GM20000 (cell line): ENCODE measurements at regions not wholly inside any gene's neighbourhood (a gene's known extent, or its start where the extent isn't known, plus 50 kb on each side); places are given as distances from the start of the nearest gene placed in this dataset.

ENCODE experiments used
- DNase-seq: peaks from one replicate; pipeline ENCODE4 v3.0.0; 2012; ENCODE audit warnings: low spot score
- TF ChIP-seq, protein P1 (sequence below): IDR thresholded peaks from 2 replicates; pipeline ENCODE4 v1.5.1; 2012; ENCODE audit warnings: mild to moderate bottlenecking, control low read depth; ENCODE audit errors: extremely low read depth, missing control alignments

DNA sequence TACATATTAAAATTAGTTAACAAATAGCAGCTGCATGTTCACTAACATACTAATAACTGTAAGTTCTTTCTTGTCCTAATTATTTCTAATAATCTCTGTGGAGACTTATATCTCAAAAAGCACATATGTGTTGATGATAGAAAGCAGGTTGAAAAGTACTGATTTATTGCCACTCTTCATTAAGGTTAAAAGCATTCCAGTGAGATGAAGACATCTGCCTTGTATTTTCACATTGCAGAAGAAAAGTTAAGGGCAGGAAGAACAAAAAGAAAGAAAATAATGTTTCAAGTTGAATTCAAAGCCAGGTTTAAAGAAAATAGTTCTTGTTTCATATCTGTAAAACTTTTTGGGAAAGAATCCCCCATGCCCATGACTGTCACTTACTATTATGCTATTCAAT, 429.9 kb downstream of the MTX2 start:
- TF ChIP-seq, protein P1, sequence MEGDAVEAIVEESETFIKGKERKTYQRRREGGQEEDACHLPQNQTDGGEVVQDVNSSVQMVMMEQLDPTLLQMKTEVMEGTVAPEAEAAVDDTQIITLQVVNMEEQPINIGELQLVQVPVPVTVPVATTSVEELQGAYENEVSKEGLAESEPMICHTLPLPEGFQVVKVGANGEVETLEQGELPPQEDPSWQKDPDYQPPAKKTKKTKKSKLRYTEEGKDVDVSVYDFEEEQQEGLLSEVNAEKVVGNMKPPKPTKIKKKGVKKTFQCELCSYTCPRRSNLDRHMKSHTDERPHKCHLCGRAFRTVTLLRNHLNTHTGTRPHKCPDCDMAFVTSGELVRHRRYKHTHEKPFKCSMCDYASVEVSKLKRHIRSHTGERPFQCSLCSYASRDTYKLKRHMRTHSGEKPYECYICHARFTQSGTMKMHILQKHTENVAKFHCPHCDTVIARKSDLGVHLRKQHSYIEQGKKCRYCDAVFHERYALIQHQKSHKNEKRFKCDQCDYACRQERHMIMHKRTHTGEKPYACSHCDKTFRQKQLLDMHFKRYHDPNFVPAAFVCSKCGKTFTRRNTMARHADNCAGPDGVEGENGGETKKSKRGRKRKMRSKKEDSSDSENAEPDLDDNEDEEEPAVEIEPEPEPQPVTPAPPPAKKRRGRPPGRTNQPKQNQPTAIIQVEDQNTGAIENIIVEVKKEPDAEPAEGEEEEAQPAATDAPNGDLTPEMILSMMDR = no peak
- DNase-seq = no peak

DNA sequence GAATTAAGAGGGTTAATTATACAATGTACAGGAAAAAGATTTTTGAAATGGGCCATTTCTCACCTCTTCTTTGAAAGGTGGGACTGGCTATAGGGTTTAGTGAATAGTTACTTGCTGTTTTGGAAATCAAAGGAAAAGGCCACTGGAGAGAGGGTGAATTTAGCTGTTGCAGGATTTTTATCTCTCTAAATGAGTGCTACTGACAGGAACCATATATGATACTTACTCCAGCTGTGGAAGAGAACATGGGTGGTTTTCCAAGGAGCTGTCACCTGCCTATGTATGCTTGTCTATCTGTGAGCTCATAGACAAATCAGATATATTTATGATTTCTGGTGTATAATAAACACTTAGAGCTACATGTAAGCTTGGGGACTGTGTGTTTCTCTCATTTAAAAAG, 430.4 kb downstream of the MTX2 start:
- no peak for DNase-seq
- TF ChIP-seq, protein P1 = no peak

DNA sequence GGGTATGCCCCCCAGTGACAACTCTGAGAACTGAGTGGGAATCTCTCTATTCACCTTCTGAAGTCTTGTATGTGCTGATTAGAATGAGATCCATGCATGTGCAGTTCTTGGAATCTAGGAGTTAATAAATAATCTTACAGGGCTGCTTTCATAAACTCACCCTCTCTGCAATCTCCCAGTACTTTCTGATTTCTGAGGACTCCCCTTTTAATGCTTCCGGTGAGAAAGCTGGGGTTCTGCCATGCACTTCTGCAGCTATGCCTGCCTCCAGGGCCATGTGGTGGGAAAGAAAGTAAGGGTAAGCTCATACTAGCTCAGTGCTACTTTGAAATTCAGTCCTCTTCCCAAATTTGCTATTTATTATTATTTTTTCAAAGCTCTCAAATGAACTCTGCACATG, 432.9 kb downstream of the MTX2 start:
- TF ChIP-seq, protein P1 = no peak
- DNase-seq = no peak

DNA sequence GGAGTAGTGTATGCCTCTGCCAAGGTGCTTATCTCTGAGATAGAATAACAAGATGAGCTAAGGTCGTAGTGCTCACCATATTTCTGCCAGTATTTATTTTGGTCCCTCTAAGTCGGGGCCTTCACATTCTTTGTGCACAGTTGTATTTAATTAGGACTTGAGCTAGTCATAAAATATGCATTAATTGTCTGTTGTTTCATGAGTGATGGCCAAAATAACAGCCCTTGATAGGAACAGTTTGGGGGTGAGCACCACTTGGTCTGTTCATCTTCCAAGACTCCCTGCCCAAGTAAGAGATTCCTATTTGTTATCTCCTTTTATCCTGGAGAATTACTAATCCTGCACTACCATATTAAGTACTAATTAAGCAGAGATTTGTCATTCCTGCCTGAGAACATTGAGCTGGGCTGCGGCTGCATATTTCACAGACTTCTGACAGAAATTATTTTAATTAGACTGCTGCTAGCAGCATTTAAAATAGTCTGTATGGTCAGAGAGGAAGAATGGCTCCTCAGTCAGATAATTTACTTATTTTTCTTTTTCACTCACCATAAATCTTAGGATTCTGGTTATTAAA, 435.1 kb downstream of the MTX2 start:
- TF ChIP-seq, protein P1 = no peak
- no peak for DNase-seq

DNA sequence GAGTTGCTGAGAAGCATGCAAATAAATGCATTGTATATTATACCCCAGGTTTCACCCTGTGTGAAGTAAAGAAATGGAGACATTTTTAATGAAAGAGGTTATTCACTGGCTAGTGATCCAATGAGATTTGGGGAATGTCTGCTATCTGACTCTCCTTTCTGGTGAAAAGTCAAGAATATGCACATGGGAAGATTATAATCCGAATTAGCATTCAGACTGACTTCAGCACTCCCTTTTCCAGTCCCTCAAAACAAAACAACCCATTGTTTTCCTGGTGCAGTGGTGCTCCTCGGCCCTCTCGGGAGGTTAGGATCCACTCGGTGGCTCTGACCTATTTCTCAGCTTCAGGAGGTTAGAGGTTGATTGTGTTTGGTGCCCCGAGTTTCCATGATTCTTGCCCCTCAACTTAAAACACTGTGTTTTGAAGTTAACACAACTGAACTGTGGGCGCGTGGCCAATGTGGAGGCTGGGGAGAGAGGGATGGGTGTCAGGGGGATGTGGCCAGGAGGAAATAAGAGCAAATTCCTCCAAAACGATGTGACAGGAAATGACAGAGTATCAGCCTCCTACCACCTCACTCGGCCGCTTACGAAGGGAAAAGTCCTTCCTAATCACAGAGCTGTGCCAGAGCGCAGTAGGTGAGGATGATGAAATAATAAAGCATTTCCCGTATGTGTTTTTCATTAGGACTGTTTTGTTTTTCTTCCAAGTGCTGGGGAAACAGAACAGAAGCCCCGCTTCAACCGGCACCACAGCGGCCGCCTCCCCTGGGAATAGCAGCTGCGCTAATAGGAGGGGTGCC, 440.1 kb downstream of the MTX2 start:
- DNase-seq = no peak
- TF ChIP-seq, protein P1 = no peak

DNA sequence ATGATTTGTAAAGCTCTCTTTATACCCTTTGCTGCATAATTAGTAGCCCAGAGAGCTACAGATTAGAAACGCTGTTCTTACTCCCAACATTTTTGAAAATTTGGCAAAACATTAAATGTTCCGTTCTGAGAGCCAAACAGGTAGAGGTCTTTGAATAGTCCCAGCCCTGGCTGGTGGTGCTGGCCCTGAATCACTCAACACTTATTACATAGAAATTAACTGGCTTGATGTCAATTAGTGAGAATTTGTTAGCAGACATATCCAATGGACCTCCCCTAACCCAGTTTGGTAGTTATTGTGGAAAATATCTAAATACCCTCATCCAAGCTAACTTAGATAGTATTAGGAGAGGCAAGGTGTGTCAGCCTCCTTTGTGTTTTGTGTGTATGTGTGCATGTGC, 440.7 kb downstream of the MTX2 start:
- TF ChIP-seq, protein P1 = no peak
- no peak for DNase-seq

DNA sequence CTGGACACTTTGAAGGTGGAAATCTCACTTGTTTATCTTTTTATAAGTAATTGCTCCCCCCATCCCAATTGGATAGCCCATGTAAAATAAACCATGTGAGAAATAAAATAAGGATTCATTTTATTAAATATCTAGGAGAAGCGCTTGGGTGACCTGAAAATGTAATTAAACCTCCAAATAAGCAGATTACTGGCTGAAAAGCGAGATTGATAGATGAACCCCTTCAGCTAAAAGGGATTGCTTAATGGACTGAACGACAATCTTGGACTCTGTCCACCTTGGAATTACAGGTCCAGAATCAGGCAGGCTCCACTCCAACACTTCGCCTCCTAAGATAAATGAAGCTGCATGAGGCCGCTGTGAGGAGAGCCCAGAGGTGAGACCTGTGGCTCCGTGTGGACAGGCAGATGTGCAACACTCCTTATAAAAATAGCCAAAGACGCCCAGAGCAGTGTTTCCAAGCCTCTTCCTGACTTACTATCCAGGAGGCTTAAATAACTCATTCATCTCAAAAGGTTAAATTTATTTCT, 441.5 kb downstream of the MTX2 start:
- DNase-seq = no peak
- TF ChIP-seq, protein P1 = no peak
